Glomerular visceral epithelial cell (primary cell): ENCODE measurements at regions not wholly inside any gene's neighbourhood (a gene's known extent, or its start where the extent isn't known, plus 50 kb on each side); places are given as distances from the start of the nearest gene placed in this dataset.
A peak's percentile ranks its signal among the peaks of the same experiment; 100 is the strongest.

Source experiments
- DNase-seq: peaks from one replicate; pipeline ENCODE4 v3.0.0-alpha.2; 2016; ENCODE audit errors: extremely low spot score

DNA sequence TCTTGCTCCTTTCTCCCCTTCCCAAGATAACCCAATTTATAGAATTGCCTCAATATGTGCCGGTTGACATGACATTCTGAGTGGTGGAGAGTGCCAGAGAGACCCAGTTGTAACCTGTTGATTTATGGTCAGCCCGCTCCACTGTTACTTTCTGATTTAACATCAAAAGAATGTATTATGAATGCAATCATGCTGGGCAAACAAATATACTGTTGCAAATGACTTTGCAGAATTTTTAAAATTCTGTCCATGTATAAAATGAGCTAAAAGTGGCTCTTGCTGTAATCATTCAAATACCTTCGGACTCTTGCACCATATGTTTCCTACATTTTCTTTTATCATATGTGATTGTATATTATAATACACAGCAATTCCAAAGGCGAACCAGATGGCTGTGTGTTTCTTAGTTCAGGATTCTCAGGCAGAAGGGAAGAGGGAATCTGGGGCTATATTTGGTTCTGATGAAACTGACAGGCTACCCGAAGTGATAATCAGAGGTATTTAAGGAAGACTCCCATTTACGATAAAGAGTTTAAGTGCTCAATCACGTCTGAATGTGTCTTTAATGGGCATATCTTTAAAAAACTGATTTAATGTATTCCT, 131.7 kb downstream of the CLCN4 start:
- no peak for DNase-seq

DNA sequence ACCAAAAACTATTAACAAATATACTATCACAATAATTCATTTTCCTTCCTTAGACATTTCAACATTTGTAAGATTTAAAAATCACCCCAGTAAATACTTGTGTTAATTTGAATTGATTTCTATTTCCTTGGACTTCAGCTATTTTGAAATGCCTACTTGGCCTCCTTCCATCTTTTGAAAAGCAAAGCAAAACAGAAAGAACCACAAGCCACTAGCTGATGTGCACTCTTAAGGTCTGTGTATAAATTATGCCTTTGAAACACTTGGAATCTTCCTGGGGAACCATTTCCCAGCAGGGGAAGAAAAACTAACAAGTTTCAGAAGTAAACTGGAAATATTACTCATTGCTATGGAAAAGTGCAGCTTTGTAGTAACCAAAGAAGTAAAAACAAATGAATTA, 139.8 kb downstream of the CLCN4 start:
- DNase-seq, result peak; percentile 6

DNA sequence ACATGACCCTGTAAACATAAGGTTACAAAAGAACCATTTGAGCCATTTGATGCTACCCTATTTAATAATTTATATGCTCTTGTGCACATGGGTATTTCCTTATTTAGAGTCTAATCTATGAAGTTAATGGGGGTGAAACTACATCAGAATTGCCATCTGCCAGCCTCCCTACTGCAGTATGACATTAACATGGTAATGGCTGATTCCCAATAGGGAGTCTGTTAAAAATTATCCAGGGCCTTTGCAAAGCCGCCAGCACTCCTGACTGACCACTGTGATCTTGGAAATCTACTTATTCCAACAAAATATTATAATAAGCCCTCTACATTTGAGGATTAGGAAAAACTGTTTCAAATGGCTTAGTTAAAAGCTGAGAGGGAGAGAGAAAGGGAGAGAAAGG, 153.7 kb downstream of the CLCN4 start:
- DNase-seq, result peak; percentile 8

DNA sequence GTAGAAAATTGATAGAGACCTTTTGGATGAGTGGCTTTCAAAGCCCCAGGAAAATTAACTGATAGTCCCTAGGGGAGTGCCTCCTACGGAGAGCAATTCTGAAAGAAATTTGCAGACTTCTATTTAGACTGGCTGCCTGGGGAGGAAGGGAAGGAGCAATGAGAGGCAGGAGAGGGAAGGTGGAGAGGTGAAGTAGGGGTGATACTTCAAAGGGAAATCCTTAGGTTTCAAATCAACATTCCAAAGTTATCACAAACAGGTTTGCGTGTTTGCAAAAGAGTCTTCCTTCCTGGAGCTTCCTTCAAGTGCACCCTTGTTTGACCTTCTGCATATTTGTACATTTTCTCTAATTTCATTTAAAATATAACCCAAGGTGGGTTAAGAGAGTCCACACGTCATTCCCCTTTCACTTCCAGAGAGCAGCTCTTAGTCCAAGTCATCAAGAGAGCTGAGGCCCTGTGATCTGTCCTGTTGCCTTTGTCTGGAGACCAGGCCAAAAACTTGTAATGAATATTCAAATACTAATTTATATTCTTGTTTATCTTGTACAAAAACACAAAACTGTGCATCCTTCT, 157.8 kb downstream of the CLCN4 start:
- DNase-seq, result no peak

DNA sequence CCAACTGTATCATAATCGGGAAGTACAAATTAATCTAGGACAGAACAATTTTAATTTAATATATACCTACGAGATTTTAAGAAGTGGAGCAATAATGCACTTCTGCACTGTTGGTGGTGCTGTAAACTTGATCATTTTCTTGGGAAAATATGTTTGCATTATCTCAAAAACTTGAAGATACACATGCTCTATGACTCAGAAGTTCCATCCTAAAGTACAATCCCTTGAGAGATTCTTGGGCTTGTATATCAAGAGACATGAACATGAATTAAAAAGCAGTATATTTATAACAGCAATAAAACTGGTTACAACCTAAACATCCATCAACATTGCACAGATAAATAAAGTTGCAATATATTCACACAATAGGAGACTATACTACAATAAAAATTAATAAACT, 168.8 kb downstream of the CLCN4 start:
- no peak for DNase-seq

DNA sequence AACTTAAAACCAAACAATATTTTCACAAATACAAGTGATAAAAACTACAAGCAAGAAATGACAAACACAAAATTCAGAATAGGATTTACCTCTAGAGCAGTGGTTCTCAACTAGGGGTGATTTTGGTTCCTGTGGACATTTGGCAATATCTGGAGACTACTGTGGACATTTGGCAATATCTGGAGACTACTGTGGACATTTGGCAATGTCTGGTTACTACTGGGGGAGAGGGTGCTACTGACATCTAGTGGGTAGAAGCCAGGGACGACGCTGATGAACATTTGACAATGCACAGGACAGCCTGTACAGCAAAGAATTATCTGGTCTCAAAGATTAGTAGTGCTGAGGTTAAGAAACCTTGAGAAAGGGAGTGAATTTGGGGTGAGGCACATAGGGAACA, 169.8 kb downstream of the CLCN4 start:
- DNase-seq, result peak; percentile 41

DNA sequence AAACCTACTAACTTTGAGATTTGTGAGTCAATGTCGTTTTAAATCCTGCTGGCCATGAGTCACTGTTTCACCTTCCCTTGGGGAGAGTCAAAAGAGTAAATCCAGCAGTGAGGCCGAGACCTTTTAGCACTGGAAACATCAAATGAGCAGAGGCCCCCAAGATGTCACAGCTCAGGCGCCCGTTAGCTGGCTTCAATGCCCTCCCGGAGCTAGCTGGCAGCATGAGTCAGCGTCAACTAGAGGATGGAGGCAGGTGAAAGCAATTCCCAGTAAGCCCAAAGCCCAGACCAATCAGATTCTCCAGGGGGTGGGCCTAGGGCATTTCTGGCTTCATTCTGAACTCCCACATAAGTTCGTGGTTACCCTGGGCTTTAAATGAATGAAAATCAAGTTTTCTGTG, 170.9 kb downstream of the CLCN4 start:
- DNase-seq, result peak; percentile 44

DNA sequence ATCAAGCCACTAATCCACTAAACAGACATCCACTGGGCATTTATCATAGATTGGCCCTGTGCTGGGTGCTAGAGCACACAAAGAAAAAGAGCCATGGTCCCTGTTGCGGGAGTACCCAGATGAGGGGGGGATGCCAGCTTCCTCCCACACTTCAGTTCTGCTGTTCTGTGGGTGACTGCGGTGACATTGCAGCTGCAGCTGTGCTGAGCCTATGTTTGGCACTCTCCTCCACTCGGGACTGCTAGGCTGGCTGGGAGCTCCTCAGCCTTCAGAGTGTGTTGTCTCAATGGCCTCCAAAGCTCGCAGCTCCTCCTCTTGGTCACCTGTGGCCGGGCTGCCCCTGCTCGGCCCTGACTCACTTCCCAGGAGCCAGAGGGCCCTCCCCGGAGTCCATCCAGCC, 173.2 kb downstream of the CLCN4 start:
- no peak for DNase-seq

DNA sequence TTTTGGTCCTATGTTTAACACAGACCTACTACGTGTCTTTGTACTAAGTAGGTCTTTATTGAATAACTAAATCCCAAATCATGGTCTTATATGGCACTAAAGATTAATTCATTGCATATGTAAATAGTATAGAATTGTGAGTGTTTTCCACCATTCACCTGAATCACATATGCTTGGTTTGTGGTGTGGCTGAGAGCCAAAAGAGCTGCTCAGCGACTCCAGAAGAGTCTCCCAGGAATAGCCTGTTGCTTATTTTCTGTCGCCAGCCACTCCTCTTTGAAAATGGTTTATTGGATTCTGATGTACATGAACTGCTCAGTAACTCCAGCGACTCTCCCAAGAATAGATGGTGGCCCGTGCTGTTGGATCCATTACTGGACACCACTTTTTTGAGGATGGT, 184.5 kb downstream of the CLCN4 start:
- DNase-seq, result peak; percentile 7

DNA sequence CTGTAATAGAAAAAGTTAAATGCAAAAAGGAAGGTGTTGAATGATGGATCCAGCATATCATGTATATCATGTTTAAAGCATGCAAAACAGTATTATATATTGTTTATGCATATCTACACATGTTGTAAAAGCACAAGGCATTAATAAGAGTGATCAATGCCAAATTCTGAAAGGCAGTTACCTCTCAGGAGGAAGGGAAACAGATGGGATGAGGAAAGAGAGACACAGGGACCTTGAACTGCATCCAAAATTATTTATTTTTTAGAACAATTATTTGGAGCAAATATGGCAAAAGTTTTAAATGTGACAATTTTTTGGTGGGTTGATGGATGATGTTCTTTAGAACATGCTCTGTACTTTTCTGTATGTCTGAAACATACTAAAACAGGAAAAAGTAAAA, 193.4 kb downstream of the CLCN4 start:
- no peak for DNase-seq

DNA sequence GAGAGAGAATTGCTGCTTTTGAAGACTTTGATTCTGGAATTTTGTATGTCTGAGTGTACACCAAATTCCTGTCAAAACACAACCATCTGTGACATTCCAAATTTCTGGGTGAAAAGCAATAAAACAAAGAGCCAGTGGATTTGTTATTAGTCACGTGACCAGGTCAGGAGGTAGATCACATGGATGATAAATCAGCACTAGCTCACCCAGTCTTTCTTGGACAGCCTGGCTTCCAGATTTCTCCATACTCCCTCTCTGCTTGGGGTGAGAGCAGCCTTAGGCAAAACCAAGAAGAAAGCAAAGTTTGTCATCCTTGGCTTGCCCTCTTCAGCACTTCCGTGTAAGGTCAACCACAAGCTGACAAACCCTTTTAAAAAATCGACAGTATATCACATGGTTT, 194.2 kb downstream of the CLCN4 start:
- DNase-seq, result no peak

DNA sequence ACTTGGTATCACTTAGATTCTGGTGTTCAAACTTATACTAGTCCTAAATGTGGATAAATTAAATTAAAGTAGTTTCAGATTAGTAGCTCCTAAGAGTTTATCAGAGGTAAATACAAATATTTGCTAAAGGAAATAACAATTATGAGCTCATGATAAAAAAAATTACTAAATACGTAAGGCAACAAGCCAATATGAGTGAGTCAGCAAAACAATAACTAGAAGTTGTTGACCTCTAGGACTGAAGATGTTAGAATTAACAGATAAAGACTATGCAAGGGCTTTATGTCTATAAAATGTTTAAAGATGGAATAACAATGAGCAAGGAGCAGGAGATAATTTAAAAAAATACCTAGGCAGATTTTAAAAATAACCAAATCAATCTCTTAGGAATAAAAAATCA, 195.8 kb downstream of the CLCN4 start:
- DNase-seq, result no peak

DNA sequence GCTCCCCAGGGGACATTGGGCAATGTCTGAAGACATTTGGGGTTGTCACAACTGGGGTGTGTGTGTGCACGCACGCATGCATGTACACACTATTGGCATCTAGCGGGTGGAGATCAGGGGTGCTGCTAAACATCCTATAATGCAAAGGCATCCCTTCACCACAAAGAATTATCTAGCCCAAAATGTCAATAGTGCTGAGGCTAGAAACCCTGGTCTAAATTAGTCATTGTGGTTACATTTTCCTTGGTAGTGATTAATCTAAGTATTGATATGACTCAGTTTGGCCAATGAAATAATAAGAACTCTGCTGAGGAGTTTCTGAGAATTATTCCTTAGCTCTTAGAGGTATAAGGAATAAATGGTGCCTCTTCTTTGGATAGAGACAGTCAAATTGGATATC, 200.2 kb downstream of the CLCN4 start:
- DNase-seq, result peak; percentile 5

DNA sequence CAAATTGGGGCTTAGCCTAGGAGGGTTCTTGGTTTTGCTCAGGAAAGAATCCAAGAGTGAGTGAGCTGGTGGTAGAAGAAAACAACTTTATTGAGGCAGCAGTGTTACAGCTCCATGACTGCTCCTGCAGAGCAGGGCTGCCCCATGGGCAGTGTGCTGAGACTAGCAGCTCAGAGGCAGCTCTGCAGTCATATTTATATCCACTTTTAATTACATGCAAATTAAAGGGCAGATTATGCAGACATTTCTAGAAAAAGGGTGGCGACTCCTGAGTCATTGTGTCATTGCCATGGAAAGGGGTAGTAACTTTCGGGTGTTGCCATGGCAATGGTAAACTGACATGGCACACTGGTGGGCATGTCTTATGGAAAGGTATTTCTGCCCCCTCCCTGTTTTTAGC, 202.2 kb downstream of the CLCN4 start:
- DNase-seq, result no peak

DNA sequence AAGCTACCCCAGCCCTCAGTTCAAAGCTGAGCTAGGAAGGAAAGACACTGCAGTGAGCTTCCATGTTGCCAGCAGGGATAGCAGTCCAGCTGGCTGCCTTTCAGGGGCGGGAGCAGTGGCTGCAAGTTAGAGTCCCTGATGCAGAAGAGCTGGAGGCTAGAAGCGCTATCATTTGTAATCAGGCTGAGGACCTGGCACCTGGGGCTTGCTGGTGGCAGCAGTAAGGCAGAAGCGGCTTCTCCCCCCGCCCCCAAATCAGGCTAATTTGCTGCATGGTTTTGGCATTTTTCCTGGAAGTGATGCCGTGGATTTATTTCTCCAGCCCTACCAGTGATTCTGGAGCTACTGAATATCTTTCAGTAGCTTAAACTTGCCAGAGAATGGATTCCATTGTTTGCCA, 203.3 kb downstream of the CLCN4 start:
- no peak for DNase-seq

DNA sequence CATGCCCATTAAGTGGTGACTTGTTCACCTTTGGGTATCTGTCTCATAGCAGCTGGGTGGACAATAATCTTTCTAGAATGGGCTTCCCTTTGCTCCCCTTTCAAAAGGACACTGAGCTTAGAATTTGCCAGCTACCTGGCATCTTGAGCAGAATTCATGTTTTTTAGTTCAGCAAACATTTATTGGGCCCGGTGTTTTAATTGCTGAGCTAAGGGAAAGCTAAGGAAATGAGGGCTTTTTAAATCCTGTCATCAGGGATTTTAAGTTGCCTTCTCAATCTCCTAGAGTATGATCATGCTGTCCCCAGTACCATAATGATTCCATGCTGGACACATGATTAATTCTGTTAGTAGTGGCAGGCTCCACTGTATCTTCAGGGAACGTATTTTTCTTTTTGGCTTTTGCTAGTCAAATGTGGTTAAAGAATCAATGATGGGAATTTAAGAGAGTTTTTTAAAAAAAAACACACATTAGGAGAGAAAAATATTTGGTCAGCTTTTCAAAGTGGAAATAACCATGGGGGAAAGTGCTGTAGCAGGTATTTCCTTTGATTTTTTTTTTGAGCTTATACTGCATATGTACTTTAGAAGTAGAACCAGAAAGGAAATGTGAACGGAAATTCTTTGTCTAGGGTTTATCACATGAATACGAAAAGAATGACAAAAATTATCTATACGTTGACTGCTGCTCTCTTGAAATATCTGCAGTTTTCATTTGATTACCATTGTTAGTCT, 208.9 kb downstream of the CLCN4 start:
- no peak for DNase-seq

DNA sequence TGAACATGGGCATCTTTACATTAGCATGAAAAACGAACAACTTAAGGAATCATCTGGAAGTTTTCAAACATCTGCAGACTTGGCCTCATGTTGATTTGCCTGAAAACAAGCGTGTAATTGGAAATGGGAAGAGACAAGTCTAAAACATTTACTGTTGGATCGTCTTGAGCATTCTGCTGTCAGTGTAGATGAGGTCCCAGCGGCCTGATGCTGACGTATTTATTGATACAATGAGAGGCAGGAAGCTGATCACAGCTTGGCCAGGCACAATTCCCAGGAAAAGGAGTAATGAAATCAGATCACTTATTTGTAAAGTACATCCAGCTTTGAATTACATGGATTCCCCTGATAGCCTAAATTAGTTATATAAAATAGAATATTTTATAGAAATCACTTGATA, 210.6 kb downstream of the CLCN4 start:
- no peak for DNase-seq

DNA sequence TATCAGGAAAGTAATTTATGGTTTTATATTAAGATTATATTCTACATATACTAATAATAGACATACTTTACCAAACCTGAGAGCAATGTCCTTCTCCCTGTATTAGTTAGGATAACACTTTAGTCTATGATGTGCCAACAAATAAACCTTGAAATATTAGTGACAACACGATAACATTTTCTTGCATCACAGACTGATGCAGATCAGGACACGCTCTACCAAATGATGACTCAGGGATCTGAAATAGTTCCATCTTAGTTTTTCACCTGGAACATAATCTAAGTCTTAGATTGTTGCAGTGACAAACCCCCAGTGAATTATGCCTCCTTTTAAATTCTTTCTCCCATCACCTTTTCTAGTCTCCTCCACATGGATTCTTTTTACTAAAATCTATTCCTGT, 214.2 kb downstream of the CLCN4 start:
- no peak for DNase-seq

DNA sequence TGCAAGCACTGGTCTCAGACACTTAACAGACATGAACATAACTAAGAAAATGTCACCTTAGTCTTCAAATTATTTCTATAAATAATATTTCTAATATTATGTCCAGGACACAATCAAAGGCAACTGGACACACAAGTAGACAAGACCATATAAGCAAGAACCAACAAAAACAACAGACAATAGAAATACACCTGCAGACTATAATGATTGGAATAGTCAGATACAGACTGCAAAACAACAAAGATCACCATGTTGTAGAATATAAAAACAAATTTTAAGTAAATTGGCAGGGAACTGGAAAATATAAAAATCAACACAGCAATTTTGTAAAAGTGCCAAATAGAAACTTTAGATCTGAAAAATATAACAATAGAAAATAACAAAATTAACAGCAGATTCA, 220.7 kb downstream of the CLCN4 start:
- no peak for DNase-seq

DNA sequence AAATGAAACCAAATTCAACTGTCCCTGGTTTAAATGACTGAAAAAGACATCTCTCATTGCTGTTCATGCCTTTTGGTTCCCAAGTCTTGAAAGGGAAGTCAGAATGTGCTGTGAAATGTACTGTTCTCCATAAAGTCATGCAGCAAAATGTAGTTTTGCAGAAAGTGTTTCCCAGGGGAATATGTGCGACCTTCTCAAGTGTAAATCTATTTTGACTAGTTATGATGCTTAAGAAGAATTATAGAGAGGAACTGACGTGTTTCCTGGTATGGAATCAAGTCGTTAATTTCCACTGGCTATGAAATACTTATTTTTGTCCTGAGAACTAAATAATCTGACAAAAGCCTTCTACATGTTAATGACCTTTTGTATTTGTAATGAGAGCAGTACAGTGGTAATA, 223.1 kb downstream of the CLCN4 start:
- no peak for DNase-seq

DNA sequence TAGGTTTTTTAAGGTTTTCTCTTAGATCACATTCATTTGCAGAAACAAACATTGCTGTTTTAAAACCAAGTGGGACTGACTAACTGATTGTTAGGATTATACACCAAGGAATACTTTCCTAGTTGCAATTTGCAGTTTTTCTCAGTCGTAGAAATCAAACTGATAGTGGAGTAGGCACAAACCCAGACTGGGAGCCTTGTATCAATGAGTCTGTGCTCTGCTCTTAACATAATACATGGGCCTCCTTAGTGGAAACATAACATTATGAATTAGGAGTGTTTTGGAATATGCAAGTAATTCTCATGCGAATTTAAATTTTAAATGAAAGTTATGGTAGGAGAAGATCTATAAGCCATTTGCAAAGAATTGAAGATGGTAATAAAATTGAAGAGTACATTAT, 223.5 kb downstream of the CLCN4 start:
- no peak for DNase-seq

DNA sequence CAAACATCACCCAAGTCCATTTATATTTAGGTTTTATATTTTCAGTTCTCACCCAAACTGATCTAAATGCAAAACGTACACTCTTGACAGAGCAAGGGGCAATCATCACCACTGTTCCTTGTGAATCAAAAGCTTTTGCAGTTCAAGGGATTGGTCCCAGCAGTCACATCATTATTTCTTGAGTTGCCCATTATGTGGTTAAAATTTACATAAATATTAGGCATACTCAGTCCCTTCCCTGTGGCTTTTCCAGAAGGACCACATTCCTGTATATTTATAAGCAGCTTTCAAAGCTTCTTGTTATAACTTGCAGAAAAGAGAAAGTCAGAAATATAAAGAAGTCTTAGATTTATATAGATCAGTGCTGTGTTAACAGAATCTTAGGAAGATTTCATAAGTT, 224.4 kb downstream of the CLCN4 start:
- no peak for DNase-seq

DNA sequence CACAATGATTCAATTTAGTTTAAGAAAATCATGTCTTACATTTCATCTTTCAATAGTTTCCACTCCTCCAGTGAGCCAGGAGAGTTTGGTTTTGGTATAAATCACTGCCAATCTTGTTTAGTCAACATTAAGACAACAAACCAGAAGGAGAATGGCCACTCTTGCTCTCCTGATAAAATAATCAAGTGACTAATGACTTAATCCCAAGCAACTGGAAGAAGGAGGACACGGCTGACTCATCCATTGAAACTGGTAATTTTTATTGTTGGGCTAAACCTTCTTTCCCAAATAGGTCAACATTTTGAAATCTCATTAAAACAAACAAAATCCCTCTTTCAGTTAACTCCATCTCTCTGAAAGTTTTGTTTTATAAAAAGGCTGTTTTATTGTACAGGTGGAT, 230.2 kb downstream of the CLCN4 start:
- DNase-seq, result no peak

DNA sequence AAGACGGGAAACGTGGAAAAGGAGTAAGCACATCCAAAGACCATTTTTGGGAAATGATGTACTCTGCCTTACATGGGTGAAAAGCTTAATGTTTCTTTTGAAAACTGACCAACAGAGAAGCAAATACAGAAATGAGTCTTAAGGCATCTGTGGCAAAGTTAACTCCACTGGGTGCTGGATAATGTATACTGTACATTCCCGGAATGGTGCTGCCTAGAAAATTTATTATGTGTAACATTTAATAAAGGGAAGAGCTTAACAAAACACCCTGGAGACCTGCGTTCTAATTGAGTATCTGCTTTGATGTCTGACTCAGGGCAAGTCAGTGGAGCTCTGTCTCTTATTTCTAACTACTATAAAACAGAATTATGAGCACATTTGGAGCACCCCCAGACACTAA, 230.2 kb downstream of the MID1 start:
- no peak for DNase-seq
